Gastrocnemius medialis (tissue), 4 donors: ENCODE measurements at regions not wholly inside any gene's neighbourhood (a gene's known extent, or its start where the extent isn't known, plus 50 kb on each side); places are given as distances from the start of the nearest gene placed in this dataset.

Experiments
- CTCF ChIP-seq, 5 experiments: fragments of 450-650 bp in 3 of 5; fragments of 200-600 bp in 2 of 5; sonication (generic) in 2 of 5; IDR thresholded peaks in 4 of 5; conservative IDR thresholded peaks in 1 of 5; 1 replicate in 4 of 5; 2 replicates in 1 of 5; pipeline ENCODE4 v1.5.1; 2016 to 2019; ENCODE audit warnings: antibody characterized with exemption in 5 of 5, mild to moderate bottlenecking in 3 of 5, moderate library complexity in 3 of 5
- POLR2A ChIP-seq, 2 donors: fragments of 450-650 bp; IDR thresholded peaks; one replicate each; pipeline ENCODE4 v1.6.1; 2017; ENCODE audit warnings: antibody characterized with exemption in 2 of 2, mild to moderate bottlenecking in 2 of 2, moderate library complexity in 2 of 2

GRCh38 chr5:5609935-5610334 is 187.5 kb downstream of the ICE1 start:
- TF ChIP-seq CTCF (IDR thresholded peaks at IDR 0.05 in 4 of 5, conservative IDR thresholded peaks at IDR 0.05 in 1 of 5): no peak
- TF ChIP-seq POLR2A (IDR thresholded peaks at IDR 0.05): no peak
